Caco-2 (cell line): ENCODE measurements at regions not wholly inside any gene's neighbourhood (a gene's known extent, or its start where the extent isn't known, plus 50 kb on each side); places are given as distances from the start of the nearest gene placed in this dataset.
A peak's percentile ranks its signal among the peaks of the same experiment; 100 is the strongest.

Experiments
- BruUV-seq: library from RNA; stranded (reverse); fragments of 400-500 nt; replicated peaks from 2 replicates; lab custom pipeline; 2021; lab: Mats Ljungman, UMichigan
- CTCF ChIA-PET: fragments of 300-600 bp; sonication (Branson Sonifier 250); formaldehyde crosslinking; loops from one replicate; lab custom pipeline; 2022; ENCODE audit warnings: antibody characterized with exemption; lab: Charles Lee
- POLR2A ChIA-PET: fragments of 300-600 bp; sonication (Branson Sonifier 250); formaldehyde crosslinking; loops from one replicate; lab custom pipeline; 2022; ENCODE audit warnings: antibody characterized with exemption; lab: Charles Lee
- DNase-seq, 2 experiments: peaks; one replicate each; pipeline versions ENCODE4 v3.0.0 to v3.0.0-alpha.2; 2020 to 2022
- H3K27me3 ChIP-seq: replicated peaks from 2 replicates; pipeline ENCODE4 v1.6.0; 2011; ENCODE audit warnings: low read length; ENCODE audit not compliant: control insufficient read depth, insufficient read depth
- H3K36me3 ChIP-seq: 2 replicates; pipeline ENCODE4 v1.5.1; 2011; ENCODE audit warnings: low read length; ENCODE audit not compliant: control insufficient read depth, insufficient read depth
- H3K4me1 ChIP-seq: fragments of 250-450 bp; sonication (Bioruptor Pico); 2 replicates; pipeline ENCODE4 v1.5.1; 2020; ENCODE audit warnings: mild to moderate bottlenecking
- H3K4me3 ChIP-seq: 2 replicates; pipeline ENCODE4 v1.5.1; 2011; ENCODE audit warnings: low read depth, mild to moderate bottlenecking, control low read depth, low read length
- H3K9me3 ChIP-seq: fragments of 250-450 bp; sonication (Bioruptor Pico); 2 replicates; pipeline ENCODE4 v1.5.1; 2020; ENCODE audit warnings: mild to moderate bottlenecking, moderate library complexity
- H3K27ac Mint-ChIP-seq: one replicate; pipeline ENCODE4 v1.8.0; 2022; ENCODE audit warnings: mixed read lengths; ENCODE audit not compliant: unreplicated experiment
- H3K27me3 Mint-ChIP-seq: one replicate; pipeline ENCODE4 v1.8.0; 2022; ENCODE audit warnings: mixed read lengths; ENCODE audit not compliant: insufficient read depth, unreplicated experiment
- H3K36me3 Mint-ChIP-seq: one replicate; pipeline ENCODE4 v1.8.0; 2022; ENCODE audit warnings: mild to moderate bottlenecking, mixed read lengths; ENCODE audit not compliant: insufficient read depth, unreplicated experiment
- H3K4me1 Mint-ChIP-seq: one replicate; pipeline ENCODE4 v1.8.0; 2022; ENCODE audit warnings: low read depth, mixed read lengths; ENCODE audit not compliant: unreplicated experiment
- H3K4me3 Mint-ChIP-seq: one replicate; pipeline ENCODE4 v1.8.0; 2022; ENCODE audit warnings: mild to moderate bottlenecking, moderate library complexity, mixed read lengths; ENCODE audit not compliant: unreplicated experiment
- H3K9me3 Mint-ChIP-seq: one replicate; pipeline ENCODE4 v1.8.0; 2022; ENCODE audit warnings: mixed read lengths; ENCODE audit not compliant: unreplicated experiment
- CTCF ChIP-seq, 2 experiments: fragments of 200-600 bp in 1 of 2; IDR thresholded peaks; 1 replicate in 1 of 2; 2 replicates in 1 of 2; pipeline versions ENCODE4 v1.5.1 to v1.8.0; 2011 to 2022; ENCODE audit warnings: antibody characterized with exemption in 1 of 2, control low read depth in 1 of 2, inconsistent platforms in 1 of 2, low read depth in 1 of 2, low read length in 1 of 2, mild to moderate bottlenecking in 1 of 2, moderate library complexity in 1 of 2; ENCODE audit not compliant: insufficient read depth in 1 of 2, severe bottlenecking in 1 of 2, unreplicated experiment in 1 of 2
- intact Hi-C: fragments of 100-400 bp; cut with micrococcal nuclease; formaldehyde crosslinking; loops from one replicate; pipeline ENCODE4 v1.10.0; 2022; ENCODE audit not compliant: unreplicated experiment

- intact Hi-C loops: no loop called here
- H3K4me1 ChIP-seq: no peaks in the 10 kb centered on the region
- ChIA-PET CTCF (no interaction called here), POLR2A (no interaction called here)
- no peaks in the 10 kb centered on the region for H3K9me3 Mint-ChIP-seq
- no peaks in the 10 kb centered on the region for H3K36me3 ChIP-seq
- no peaks in the 10 kb centered on the region for H3K27me3 ChIP-seq
- BruUV-seq: no TSS peak
- no peaks in the 10 kb centered on the region for H3K36me3 Mint-ChIP-seq
- no peaks in the 10 kb centered on the region for H3K4me1 Mint-ChIP-seq
- H3K4me3 ChIP-seq: no peak overlapping the region
- H3K27me3 Mint-ChIP-seq: no peaks in the 10 kb centered on the region
- DNase-seq: no peak
- H3K27ac Mint-ChIP-seq: no peak overlapping the region
- TF ChIP-seq CTCF (IDR thresholded peaks at IDR 0.05; ENCODE audit: insufficient read depth in 1 of 2, low read depth in 1 of 2, low read length in 1 of 2, severe bottlenecking in 1 of 2, unreplicated experiment in 1 of 2): no peak
- H3K9me3 ChIP-seq: no peaks in the 10 kb centered on the region
- no peak overlapping the region for H3K4me3 Mint-ChIP-seq
These were observed 294.9 kb upstream of the TRPC5 start for GRCh38 chrX:112377481-112377880.

- Histone ChIP-seq H3K4me1 (no peaks in the 10 kb centered on the region), H3K27me3 (no peaks in the 10 kb centered on the region), H3K9me3 (no peaks in the 10 kb centered on the region), H3K4me3 (no peak overlapping the region), H3K36me3 (no peaks in the 10 kb centered on the region)
- BruUV-seq: no TSS peak
- Mint-ChIP-seq H3K36me3 (no peaks in the 10 kb centered on the region), H3K9me3 (no peaks in the 10 kb centered on the region), H3K27me3 (peaks cover 3% of the 10 kb centered on the region), H3K4me3 (no peak overlapping the region), H3K4me1 (no peaks in the 10 kb centered on the region), H3K27ac (no peak overlapping the region)
- ChIA-PET CTCF (no interaction called here), POLR2A (no interaction called here)
- intact Hi-C loops: loop anchor here (10.0 kb wide), 1 partner anchor 276 kb away; no protein-coding TSS in a partner anchor
- TF ChIP-seq CTCF (IDR thresholded peaks at IDR 0.05; ENCODE audit: insufficient read depth in 1 of 2, low read depth in 1 of 2, low read length in 1 of 2, severe bottlenecking in 1 of 2, unreplicated experiment in 1 of 2): peak in 1 of 2 experiments; percentile 38
- peak in 1 of 2 experiments; percentile 2 for DNase-seq
These were observed 285.8 kb upstream of the TRPC5 start for GRCh38 chrX:112368371-112368770.

- no peak for DNase-seq
- Mint-ChIP-seq H3K36me3 (no peaks in the 10 kb centered on the region), H3K4me3 (no peak overlapping the region), H3K4me1 (no peaks in the 10 kb centered on the region), H3K27me3 (peaks cover 7% of the 10 kb centered on the region), H3K9me3 (no peaks in the 10 kb centered on the region), H3K27ac (no peak overlapping the region)
- Histone ChIP-seq H3K4me1 (no peaks in the 10 kb centered on the region), H3K9me3 (no peaks in the 10 kb centered on the region), H3K4me3 (no peak overlapping the region), H3K27me3 (no peaks in the 10 kb centered on the region), H3K36me3 (no peaks in the 10 kb centered on the region)
- no TSS peak for BruUV-seq
- no peak for TF ChIP-seq CTCF (IDR thresholded peaks at IDR 0.05; ENCODE audit: insufficient read depth in 1 of 2, low read depth in 1 of 2, low read length in 1 of 2, severe bottlenecking in 1 of 2, unreplicated experiment in 1 of 2)
- POLR2A ChIA-PET: no interaction called here
- intact Hi-C loops: loop anchor here (10.0 kb wide), 1 partner anchor 278 kb away; no protein-coding TSS in a partner anchor
- CTCF ChIA-PET: no interaction called here
These were observed 284.5 kb upstream of the TRPC5 start for GRCh38 chrX:112367065-112367464.
